ENCODE measurements at regions not wholly inside any gene's neighbourhood (a gene's known extent, or its start where the extent isn't known, plus 50 kb on each side); places are given as distances from the start of the nearest gene placed in this dataset.
A peak's percentile ranks its signal among the peaks of the same experiment; 100 is the strongest.

- no peak overlapping the region for H4K5ac ChIP-seq (ENCODE audit: low read depth, low read length)
- H3K9me3 ChIP-seq (ENCODE audit: control insufficient read depth, insufficient read depth, low read length), result no peaks in the 10 kb centered on the region
- peak overlapping the region; percentile 60 for H2AK9ac ChIP-seq (replicated peaks; ENCODE audit: low read depth, low read length, poor library complexity)
- peak overlapping the region in 1 of 2 experiments; percentile 61; a peak in 1 of 4 replicates for H4K8ac ChIP-seq (ENCODE audit: low read depth in 2 of 2, low read length in 2 of 2)
- no peaks in the 10 kb centered on the region for H4K20me1 ChIP-seq (ENCODE audit: insufficient read depth, low read length)
- peak overlapping the region; percentile 21 for H3K4ac ChIP-seq (ENCODE audit: low read depth, low read length)
- no peaks in the 10 kb centered on the region for H3K27me3 ChIP-seq (ENCODE audit: control insufficient read depth, insufficient read depth, low read length)
- H4K91ac ChIP-seq (ENCODE audit: insufficient read depth, low read depth, low read length), result no peak overlapping the region
- H3K4me1 ChIP-seq (ENCODE audit: control insufficient read depth, insufficient read depth, low read length), result peaks cover 8% of the 10 kb centered on the region
- H2AK5ac ChIP-seq (ENCODE audit: low read depth, low read length), result no peak overlapping the region
- CTCF ChIA-PET, result interaction anchor here (0.9 kb wide), 1 partner anchor 211 kb away, joined by 3 read pairs; no protein-coding TSS in a partner anchor
- 0 out of 2 replicates have a peak overlapping the region, but pooled peaks have one; percentile 24 for H3K23ac ChIP-seq (ENCODE audit: low read depth, low read length)
- no peaks in the 10 kb centered on the region for H3K79me1 ChIP-seq (ENCODE audit: low read depth in 1 of 2, low read length in 2 of 2)
- ATAC-seq (ENCODE audit: low read depth) (no peak), DNase-seq (peak; percentile 76)
- H2BK20ac ChIP-seq (ENCODE audit: low read depth, low read length), result peak overlapping the region; percentile 32; the same call in 1 of the 2 replicates
- no peak overlapping the region for H3K4me3 ChIP-seq (ENCODE audit: insufficient read depth, low read depth, low read length)
- no peak overlapping the region for H3K9ac ChIP-seq (ENCODE audit: low read depth, low read length)
- TF ChIP-seq MXI1 (IDR thresholded peaks at IDR 0.05; ENCODE audit: borderline replicate concordance, low read depth, low read length), result no peak
- no peak for TF ChIP-seq ELK1 (IDR thresholded peaks at IDR 0.05; ENCODE audit: borderline replicate concordance, low read depth, low read length)
- no peak for TF ChIP-seq BHLHE40 (IDR thresholded peaks at IDR 0.05; ENCODE audit: low read depth, low read length)
- no peak for TF ChIP-seq POLR2A (IDR thresholded peaks at IDR 0.05; ENCODE audit: low read depth, low read length)
- TF ChIP-seq USF2 (IDR thresholded peaks at IDR 0.05; ENCODE audit: low read depth, low read length), result no peak
- TF ChIP-seq CHD1 (IDR thresholded peaks at IDR 0.05; ENCODE audit: low read depth, low read length), result no peak
- TF ChIP-seq MAZ (IDR thresholded peaks at IDR 0.05; ENCODE audit: borderline replicate concordance, low read depth, low read length), result no peak
- TF ChIP-seq RAD21 (IDR thresholded peaks at IDR 0.05; ENCODE audit: low read length), result no peak
- TF ChIP-seq NFE2L2 (IDR thresholded peaks at IDR 0.05; ENCODE audit: low read depth, low read length), result no peak
- TF ChIP-seq RFX5 (IDR thresholded peaks at IDR 0.05; ENCODE audit: low read depth, low read length), result no peak
- no peak for TF ChIP-seq CEBPB (IDR thresholded peaks at IDR 0.05; ENCODE audit: low read depth, low read length)
- TF ChIP-seq FOS (IDR thresholded peaks at IDR 0.05; ENCODE audit: low read depth, low read length), result no peak
- TF ChIP-seq MAFK (IDR thresholded peaks at IDR 0.05; ENCODE audit: low read depth, low read length), result no peak
- TF ChIP-seq SMC3 (IDR thresholded peaks at IDR 0.05; ENCODE audit: low read depth, low read length), result no peak
- no peak for TF ChIP-seq RCOR1 (IDR thresholded peaks at IDR 0.05; ENCODE audit: insufficient replicate concordance, low read length)
- H2AFZ ChIP-seq (replicated peaks; ENCODE audit: low read length, poor library complexity), result peak overlapping the region; percentile 71
- no peak overlapping the region for H3K4me2 ChIP-seq (ENCODE audit: low read depth, low read length)
- no peak overlapping the region for H3K56ac ChIP-seq (ENCODE audit: extremely low read depth, insufficient read depth, low read length)
- intact Hi-C loops (cut with micrococcal nuclease) (loop anchor here (10.0 kb wide), 2 partner anchors 237 to 243 kb away; no protein-coding TSS in a partner anchor), in situ Hi-C loops (cut with MboI; ENCODE audit: low sequenced_read_pairs) (no loop called here), dilution Hi-C loops (cut with HindIII; ENCODE audit: low sequenced_read_pairs, unreplicated experiment) (no loop called here)
- BruUV-seq (replicated peaks), result no TSS peak
- peak overlapping the region; percentile 20; the same call in 1 of the 2 replicates for H2BK120ac ChIP-seq (ENCODE audit: low read depth, low read length)
- no peak overlapping the region for H3K27ac ChIP-seq (ENCODE audit: insufficient read depth, low read length)
- no peak overlapping the region for H2BK5ac ChIP-seq (ENCODE audit: low read depth, low read length, poor library complexity, severe bottlenecking)
- no peak overlapping the region for H2BK15ac ChIP-seq (ENCODE audit: low read depth, low read length)
- peaks cover 6% of the 10 kb centered on the region for H3K9me1 ChIP-seq (ENCODE audit: insufficient read depth, low read length)
- POLR2A ChIA-PET (ENCODE audit: unreplicated experiment), result no interaction called here
- no peaks in the 10 kb centered on the region for H3K36me3 ChIP-seq (ENCODE audit: control insufficient read depth, insufficient read depth, low read length)
- WGBS, 2 experiments (ENCODE audit: extremely low coverage in 2 of 2, insufficient read length in 1 of 2), result 68% methylated on average over 2 of the region's 8 CpGs; no CpG with 5 or more reads in 1 of the 2 experiments
- H3K14ac ChIP-seq (replicated peaks; ENCODE audit: low read depth, low read length), result no peak overlapping the region; the same call in 1 of the 2 replicates
- H3K18ac ChIP-seq (ENCODE audit: low read depth, low read length), result no peak overlapping the region
Measured at GRCh38 chr5:72608297-72608696, 101.1 kb upstream of the ZNF366 start.
